Stimulated activated CD4-positive, alpha-beta T cell treated with anti-CD3 and anti-CD28 coated beads, Interleukin-15, amount 100 ng/mL, for 1 hour (primary cell): ENCODE measurements at regions not wholly inside any gene's neighbourhood (a gene's known extent, or its start where the extent isn't known, plus 50 kb on each side); places are given as distances from the start of the nearest gene placed in this dataset.
A peak's percentile ranks its signal among the peaks of the same experiment; 100 is the strongest.

Experiments
- DNase-seq, 2 donors: peaks; one replicate each; pipeline ENCODE4 v3.0.0-alpha.2; 2020; ENCODE audit warnings: low read depth in 1 of 2, low spot score in 1 of 2

DNA sequence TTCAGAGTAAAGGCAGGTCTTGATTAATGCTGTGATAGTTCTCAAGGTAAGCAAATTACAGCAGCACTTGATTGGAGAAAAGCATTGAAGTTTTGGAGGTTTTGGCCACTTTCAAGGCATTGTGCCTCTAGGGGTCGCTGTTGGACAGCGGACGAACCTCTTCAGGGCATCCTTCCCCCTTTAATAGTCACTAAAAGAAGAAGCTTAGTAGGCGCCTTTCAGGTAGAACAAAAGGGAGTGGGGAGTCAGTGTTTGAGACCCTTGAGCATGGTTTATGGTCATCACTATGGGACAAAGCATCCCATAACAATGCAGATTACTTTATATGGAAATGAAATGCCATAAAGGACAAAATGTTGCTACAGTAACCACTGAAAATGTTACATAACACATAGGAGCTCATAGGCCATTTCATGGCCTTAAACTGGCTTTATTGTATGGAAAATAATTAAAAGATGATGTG, 199.5 kb upstream of the DCN start:
- peak; percentile 66 to 73 for DNase-seq

DNA sequence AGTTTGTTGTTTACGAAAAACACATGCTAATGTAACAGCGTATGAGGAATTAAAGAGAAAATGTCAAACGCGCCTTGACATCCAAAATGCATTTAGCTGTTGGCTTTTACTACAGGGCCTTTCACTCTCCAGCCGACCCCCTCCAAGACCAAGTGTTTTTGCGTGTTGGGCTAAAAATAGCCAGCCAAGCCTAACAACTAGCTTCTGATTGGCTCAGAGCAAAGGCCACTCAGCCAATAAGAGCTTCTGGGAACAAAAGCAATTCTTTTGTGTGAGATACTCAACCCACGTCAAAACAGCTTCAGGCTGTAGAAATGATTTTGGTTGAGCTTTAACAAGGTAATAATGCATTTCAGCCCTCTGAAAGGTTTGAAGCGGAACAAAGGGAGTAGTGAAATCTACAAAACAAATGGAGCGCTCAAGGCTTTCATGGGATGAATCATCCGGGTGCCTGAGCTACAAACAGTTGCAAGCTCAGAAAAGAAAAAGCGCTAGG, 198.7 kb upstream of the DCN start:
- no peak for DNase-seq

DNA sequence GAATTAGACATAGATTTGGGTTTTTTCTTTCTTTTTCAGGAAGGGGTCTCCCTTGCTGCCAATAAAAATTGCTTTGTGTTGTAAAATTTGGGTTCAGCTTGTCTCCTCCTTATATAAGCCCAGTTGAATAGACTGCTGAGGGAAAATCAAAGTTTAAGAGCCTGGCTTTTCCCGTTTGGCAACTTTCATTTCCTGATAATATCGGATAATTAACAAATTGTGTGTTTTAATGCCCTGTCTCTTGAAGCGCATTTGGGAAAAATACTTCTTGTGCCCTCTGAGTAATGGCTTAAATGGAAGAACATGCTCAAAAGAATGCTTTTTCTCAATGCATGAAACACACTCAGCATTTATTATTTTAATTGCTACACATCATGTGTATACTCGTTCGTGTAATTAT, 198.0 kb upstream of the DCN start:
- no peak for DNase-seq

DNA sequence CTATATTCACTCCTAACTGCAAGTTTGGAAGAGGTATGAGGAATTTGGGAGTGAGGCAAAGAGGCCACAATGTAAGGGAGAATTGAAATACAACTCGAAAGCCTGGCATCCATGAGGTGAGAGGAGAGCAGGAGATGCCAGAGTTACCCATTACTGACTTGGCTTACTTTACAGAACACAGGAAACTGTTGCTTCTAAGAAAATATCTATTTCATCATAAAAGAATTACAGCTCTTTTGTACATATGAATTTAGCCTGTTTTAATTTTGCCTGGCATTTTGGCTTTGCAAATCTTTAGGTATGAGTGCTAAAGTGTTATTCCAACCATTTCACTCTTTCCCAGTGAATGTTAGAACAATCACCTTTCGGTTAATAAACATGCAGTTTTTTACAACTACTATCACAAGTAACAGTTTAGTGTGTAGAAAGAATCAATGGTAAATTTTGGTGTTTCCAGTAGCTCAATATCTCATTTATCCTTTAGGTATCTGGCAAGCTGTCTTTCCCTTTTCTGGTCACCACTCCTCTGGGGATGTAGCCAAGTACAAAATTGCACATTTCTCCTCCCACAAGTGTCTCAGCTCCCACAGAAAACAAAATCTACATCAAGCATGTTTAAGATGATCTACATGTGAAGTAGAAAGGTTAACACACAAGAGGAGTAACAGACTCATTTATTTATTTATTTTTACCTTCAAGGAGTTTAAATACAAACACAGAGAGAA, 196.6 kb upstream of the DCN start:
- no peak for DNase-seq

DNA sequence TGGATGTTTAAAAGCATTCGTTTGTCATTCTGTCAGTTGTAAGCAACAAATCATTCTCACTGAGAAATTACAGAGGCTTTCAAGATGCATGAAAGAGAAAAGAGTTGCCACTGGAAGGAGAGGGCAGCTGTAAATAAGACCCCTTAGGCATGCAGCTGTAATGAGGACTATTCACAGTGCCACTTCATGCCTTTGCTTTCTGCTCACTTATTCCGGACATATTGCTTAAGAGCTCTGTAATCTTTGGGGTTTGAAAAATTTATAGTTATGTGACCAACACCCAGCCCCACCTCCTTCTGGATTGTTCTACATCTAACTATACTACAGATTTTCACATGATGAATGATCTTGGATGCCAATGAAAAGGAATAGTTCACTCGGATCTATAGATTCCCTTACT, 194.8 kb upstream of the DCN start:
- no peak for DNase-seq

DNA sequence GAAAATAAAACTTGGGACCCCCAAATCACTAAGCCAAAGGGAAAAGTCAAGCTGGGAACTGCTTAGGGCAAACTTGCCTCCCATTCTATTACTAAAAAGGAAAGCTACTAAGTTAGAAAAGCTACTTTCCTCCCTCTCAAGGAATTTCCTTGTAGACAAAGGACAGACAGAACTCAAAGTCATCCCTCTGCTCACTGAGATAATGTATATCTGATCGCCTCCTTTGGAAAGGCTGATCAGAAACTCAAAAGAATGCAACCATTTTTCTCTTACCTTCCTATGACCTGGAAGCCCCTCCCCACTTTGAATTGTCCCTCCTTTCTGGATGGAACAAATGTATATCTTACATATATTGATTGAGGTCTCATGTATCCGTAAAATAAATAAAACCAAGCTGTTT, 190.5 kb upstream of the DCN start:
- DNase-seq: no peak

DNA sequence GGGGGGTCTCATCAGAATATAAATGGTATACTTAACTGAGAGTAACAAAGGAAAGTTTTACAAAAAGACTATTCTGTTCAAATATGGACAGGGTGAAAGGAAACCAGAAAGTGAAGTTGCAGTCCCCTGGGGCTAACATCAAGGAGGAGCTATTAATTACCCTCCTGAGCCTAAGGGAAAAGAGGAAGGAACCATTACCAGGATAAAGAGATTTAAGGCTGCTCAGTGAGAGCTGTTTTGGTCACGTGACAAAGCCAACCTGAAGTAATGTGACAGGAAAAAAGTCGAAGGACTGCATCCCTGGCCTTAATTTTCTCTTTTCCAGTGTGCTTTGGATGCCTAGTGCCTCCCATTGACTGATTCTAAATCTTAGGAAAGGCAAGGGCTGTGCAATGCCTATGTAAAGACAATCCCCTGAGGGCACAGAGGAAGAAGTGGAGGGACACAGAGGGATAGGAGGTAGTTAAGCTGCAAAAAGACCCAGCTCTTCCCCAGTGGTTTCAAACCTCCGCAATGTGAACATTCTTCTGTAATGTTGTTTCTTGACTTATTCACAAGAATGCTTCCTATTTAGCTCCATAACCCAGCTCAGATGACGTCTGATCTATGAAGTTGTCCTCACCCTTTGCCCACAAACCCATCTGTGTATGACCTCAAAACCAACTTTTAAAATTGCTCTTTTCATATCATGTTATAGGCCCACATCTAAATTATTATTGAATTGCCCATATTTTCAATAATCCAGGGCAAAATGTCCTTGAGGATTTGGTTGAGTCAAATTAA, 187.7 kb upstream of the DCN start:
- DNase-seq: no peak

DNA sequence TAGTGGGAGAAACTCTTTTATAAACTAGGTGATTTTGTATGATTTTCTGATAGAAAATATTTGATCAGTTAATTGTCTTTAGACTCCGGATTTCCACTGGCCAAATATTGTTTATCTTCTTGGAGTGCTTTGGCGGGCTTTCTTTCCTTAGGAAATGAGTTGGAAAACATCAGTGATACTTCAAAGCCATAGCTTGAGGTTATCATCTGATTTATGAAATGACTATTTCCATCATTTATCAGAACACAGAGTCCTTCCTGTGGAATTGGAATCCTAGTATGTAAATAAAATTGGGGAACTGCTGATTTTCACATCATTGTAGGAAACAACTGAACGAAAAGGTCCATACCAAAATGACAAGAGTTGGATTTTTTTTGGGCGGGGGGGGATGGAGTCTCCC, 186.0 kb upstream of the DCN start:
- no peak for DNase-seq

DNA sequence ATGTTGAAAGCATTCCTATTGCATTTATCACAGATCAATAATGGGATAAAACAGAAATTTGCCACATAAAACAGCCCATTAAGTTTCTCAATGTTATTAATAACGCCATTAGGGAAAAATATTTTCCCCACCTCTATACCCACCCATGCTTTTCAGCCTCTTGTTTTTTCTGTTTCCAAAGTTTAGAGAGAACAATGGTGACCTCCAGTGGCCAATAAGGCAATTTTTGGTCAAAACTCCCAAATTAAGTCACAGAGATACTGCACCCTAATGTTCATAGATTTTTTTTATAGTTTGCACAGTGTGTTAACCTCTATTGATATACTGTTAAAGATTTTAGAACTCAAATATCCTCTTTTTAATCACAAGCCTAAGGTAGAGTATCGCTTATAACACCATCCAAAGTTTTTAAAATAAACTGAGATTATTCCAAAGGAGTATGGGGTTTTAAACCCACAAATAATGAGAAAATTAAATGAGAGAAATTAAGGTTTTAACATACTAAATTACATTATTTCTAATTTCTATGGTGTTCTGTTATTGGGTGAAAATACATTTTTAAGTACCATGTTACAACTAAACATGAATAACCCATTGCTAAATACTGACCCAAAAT, 184.7 kb upstream of the DCN start:
- DNase-seq: no peak

DNA sequence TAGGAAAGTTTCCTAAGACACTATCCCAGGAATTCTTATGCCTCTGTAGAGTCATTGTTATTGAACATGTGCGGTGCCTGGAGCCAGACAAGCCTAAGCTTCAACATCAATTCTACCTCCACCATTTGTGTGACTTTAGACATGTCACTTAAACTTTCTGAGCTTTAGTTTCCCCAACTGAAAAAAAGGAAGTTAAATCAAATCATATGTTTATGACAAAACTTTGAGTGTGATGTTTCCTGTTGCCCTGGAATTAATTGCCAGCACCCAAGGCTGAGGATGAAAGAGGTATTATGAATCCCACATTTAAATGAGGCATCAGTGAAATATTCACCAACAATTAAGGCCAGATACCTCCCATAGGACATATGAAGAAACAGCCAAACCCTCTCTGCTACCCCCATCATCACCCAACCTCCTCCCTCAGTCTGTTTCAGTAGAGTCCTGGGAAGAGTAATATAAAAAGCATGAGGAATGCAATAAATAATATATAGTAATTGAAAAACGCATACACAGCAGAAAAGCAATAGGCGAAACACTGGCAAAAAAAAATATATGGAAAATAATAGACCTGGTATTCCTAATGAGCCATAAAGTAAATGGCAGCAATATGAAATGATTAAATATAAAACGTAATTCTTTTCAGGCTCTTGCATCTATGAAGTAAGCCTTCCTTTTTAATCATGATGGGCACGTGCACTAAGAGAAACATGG, 182.0 kb upstream of the DCN start:
- no peak for DNase-seq

DNA sequence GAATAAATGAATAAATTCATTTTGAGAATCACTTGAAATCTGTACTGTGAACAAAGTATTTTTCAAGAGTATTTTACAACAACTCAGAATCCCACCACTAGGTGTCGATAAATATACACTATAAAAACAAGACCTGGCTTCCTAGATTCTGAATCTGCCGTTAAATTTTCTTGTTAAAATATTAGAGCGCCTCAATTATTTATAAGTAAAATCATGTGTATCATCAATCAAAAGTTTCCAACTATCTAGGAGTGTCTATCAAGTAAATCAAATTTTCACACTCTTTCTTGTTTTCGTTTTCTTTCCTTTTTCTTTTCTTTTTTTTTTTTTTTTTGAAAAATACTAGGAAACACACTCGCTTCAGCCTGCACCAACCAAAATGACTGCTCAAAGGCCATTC, 179.2 kb upstream of the DCN start:
- DNase-seq: no peak

DNA sequence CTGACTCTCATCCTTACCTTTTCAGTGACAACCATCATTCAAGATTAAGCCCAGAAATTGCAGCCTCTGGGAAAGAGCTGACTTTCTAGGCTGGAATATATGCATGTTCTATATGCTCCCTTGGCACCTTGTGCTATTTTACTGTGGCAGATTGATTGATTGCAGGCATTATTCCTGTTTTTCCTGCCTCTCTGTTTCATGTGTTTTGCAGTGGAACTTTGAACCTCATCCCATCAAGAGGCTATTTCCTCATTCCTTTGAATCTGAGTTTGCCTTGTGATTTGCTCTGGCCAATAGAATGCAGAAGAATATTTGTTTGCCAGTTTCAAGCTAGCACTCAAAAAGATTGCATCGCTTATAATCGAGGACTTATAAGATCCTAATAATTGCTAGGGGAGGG, 174.8 kb upstream of the DCN start:
- no peak for DNase-seq

DNA sequence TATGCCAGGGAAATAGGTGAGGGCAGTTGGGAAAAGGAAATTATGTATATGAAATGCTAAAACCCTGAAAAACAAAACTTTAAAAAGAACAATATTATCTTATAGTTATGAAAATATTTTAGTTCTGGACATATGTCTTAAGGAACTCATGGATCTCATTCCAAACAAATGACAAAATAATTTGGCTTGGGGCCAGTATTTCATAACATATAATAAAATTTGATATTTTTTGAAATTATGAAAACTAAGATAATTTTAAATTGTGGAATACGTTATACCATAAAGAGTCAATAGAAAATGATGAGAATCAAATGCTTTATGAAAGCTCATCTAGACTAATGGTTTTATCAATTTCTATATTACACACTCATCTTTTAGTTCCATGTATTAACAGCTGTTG, 173.8 kb upstream of the DCN start:
- DNase-seq: no peak

DNA sequence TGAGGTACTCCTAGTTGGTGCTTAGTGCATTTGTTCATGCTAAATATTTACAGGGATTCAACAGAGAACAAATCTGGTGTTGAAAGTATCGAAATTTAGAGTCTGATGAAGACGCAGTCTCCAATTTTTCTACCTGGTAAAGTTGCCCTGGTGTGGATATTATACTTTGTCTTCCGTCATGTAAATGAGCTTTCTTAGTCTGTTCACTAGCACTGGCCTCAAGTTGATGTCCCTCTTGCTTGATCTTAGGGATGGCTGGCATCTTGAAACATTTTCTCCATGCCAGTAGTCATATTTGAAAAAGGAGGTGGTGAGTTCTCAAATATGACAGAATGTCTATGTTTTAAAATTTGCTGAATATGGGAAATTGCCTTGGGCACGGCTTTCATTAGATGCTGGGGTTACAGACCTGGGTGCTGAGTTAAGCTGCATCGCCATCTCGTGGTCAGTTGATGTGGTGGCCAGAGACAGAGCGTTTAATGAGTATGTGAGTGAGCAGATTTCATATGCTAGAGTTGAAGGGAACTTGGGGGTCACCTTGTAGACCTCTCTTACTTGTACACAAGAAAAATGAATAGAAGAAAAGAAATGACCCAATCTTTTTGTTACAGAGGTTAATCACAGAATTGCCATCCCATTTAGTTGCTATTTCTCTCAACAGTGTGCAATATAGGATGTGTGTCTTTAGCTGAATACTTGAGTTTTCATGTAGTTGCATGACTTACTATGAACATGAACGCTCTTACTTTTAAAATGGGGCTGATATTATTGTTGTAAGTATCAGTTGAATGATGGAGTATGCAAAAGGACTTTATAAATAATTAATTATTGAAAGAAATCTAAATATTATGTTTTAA, 172.8 kb upstream of the DCN start:
- peak in 1 of 2 donors; percentile 14 for DNase-seq

DNA sequence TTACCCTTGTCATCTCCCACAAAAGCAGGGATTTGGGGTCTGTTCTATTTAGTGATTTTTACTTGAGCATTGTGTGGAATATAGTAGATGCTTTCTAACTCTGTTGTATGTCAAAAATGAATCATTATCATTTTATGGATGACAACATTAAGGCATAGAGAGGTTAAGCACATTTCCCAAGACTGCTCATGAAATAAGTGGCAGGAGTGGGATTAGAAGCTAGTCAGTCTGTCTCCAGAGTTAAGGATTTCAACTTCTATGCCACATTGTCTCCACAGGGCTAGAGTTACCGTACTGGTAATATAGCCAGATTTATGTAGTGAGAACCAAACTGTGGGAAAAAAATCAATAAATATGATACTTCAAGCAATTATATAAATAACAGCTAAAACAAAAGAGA, 170.6 kb upstream of the DCN start:
- no peak for DNase-seq

DNA sequence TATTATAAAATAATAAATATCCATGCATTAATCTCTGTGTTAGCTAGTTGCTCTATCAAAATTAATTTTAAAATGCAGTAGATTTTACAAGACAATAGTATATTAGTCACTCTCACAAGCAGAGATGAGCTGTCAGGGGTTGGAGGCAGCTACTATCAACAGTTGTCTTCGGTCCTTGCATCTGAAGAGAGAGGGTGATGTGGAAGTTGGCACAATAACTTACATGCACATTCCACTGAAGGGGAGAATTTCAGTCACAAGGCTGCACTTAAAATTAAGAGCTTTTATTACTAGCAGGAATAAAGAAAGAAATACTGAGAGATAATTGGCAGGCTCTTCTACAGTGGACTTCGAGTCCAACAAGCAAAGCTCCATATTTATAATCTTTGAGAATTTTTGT, 166.9 kb upstream of the DCN start:
- no peak for DNase-seq

DNA sequence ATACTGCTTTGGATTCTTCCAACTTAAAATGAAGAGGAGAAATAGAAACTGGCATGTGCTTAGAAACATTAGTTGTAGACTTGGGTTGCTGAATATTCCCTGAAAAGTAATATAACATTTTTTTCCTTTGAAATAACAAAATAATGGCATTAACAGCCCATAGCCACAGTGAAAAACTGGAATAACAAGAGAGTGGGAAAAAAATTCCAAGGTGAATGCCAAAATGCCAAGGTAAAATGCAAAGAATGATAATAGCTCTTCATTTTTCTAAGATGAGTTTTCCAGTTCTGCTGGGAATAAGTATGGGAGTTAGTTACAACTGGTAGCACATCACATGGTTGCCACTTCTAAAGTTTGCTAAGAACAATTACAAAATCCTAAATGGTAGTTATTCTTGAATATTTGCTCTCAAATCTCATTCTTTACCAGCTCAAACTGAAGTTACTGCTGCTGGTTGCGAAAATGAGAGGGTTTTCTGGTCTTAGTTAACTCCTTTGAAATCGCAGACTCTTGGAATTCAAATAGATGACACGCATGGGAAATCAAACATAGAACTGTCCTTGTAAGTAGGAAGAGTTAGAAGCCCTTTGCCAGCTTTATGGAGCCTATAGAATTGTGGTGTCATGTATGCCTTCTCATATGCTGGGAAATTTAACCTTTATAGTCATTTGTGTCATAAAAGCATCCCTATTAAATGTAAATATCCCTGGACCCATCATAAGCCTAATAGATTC, 165.0 kb upstream of the DCN start:
- DNase-seq: no peak

DNA sequence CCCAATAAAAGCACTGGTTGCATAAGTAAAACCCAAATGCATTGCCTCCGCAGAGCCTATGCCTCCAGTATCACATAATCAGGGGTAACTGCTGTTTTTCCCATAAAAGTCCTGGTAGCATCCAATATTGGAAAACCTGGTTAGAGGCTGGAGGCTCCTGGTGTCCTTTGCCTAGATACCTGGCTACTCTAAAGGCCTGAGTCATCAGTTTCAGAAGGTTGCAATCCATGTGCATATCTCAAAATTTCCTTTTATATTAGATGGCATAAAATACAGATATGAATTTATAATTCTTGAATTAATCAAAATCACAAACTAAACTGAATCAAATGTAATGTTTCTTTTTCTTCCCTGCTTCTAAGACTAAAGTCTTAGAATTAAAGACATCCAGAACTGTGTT, 164.2 kb upstream of the DCN start:
- DNase-seq: no peak

DNA sequence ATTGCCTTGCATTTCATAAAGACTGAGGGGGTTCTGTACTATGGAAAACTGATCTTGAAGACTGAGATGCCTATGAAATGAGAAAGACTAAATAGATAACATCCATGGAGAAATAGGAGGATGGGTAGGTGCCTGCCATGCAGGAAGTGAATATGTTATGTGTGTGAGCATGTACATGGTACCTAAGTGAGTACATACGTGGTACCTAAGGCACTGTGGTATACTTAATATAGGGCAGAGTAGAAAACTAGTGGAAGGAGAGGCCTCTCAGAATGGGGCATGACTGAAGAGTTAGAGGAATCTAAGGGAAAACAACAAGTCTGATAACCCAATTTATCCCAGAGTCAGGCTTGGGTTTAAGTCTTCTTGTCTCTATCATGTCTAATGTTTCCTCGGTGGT, 161.8 kb upstream of the DCN start:
- no peak for DNase-seq

DNA sequence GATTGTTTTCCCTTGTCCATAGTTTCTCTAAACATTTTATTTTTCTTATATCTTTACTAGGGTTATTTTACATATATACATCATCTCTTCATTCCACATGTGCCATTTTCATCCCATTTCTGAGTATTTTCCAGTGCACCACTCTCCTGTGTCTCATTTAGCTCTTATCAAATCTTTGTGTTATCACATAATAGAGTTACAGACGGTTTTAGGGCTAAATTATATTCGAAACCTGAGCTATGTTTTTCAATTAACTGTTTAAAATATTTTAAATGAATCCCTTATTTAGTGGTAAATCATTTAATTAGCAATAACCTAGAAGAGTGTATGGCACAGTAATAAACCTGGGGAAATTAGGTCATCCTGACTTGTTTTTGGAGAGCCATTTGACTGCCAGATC, 160.4 kb upstream of the DCN start:
- DNase-seq: no peak
